Stimulated activated effector memory CD8-positive, alpha-beta T cell treated with anti-CD3 and anti-CD28 coated beads, Interleukin-12 subunit alpha, Interleukin-12 subunit beta, amount 100 ng/mL, for 72 hours (primary cell): ENCODE measurements at regions not wholly inside any gene's neighbourhood (a gene's known extent, or its start where the extent isn't known, plus 50 kb on each side); places are given as distances from the start of the nearest gene placed in this dataset.
"Not testable (repeated sequence)": the region's sequence is repeated elsewhere in the genome, so short reads cannot be mapped to it uniquely, and the experiment has no call there.

ENCODE experiments used
- ATAC-seq: fragments of 150-1000 bp; cut with Tn5 transposase; 2 replicates; pipeline ENCODE4 v1.10.0; 2021
- DNase-seq, 2 donors: peaks; one replicate each; pipeline ENCODE4 v3.0.0; 2021 to 2022; ENCODE audit warnings: low spot score in 2 of 2
- H3K27ac Mint-ChIP-seq: one replicate; pipeline ENCODE4 v1.8.0; 2022; ENCODE audit warnings: mild to moderate bottlenecking, mixed read lengths
- H3K36me3 Mint-ChIP-seq: one replicate; pipeline ENCODE4 v1.8.0; 2022; ENCODE audit warnings: mild to moderate bottlenecking, mixed read lengths
- H3K4me1 Mint-ChIP-seq: one replicate; pipeline ENCODE4 v1.8.0; 2022; ENCODE audit warnings: mixed read lengths
- H3K4me3 Mint-ChIP-seq: one replicate; pipeline ENCODE4 v1.8.0; 2022; ENCODE audit warnings: mild to moderate bottlenecking, mixed read lengths
- H3K9me3 Mint-ChIP-seq: one replicate; pipeline ENCODE4 v1.8.0; 2022; ENCODE audit warnings: mixed read lengths

- no peaks in the 10 kb centered on the region for H3K36me3 Mint-ChIP-seq
- H3K4me1 Mint-ChIP-seq: no peaks in the 10 kb centered on the region
- ATAC-seq (no peak), DNase-seq (no peak)
- no peak overlapping the region for H3K27ac Mint-ChIP-seq
- no peak overlapping the region for H3K4me3 Mint-ChIP-seq
- H3K9me3 Mint-ChIP-seq: peaks cover 6% of the 10 kb centered on the region
These were observed 823.0 kb downstream of the TAF11L14 start for GRCh38 chr5:18457255-18457654.

GRCh38 chr5:18461766-18462165, 827.5 kb downstream of the TAF11L14 start:
- no peak for DNase-seq
- no peak for ATAC-seq
- Mint-ChIP-seq H3K36me3 (no peaks in the 10 kb centered on the region), H3K9me3 (no peaks in the 10 kb centered on the region), H3K27ac (no peak overlapping the region), H3K4me3 (no peak overlapping the region), H3K4me1 (no peaks in the 10 kb centered on the region)

GRCh38 chr5:18465833-18466681, 831.8 kb downstream of the TAF11L14 start:
- Mint-ChIP-seq H3K4me1 (no peaks in the 10 kb centered on the region), H3K36me3 (no peaks in the 10 kb centered on the region), H3K27ac (no peak overlapping the region), H3K9me3 (no peaks in the 10 kb centered on the region), H3K4me3 (no peak overlapping the region)
- ATAC-seq (no peak), DNase-seq (peak in 1 of 2 donors; percentile 55)

- Mint-ChIP-seq H3K27ac (no peak overlapping the region), H3K4me1 (no peaks in the 10 kb centered on the region), H3K4me3 (no peak overlapping the region), H3K36me3 (no peaks in the 10 kb centered on the region), H3K9me3 (no peaks in the 10 kb centered on the region)
- no peak for DNase-seq
- no peak for ATAC-seq
These were observed 832.5 kb downstream of the TAF11L14 start for GRCh38 chr5:18466731-18467130.

GRCh38 chr5:18471791-18472190, 837.5 kb downstream of the TAF11L14 start:
- not testable (repeated sequence) for H3K4me3 Mint-ChIP-seq, H3K36me3 Mint-ChIP-seq, ATAC-seq, DNase-seq, H3K27ac Mint-ChIP-seq, H3K9me3 Mint-ChIP-seq, H3K4me1 Mint-ChIP-seq

GRCh38 chr5:18483451-18483850, 849.2 kb downstream of the TAF11L14 start:
- no peak overlapping the region for H3K27ac Mint-ChIP-seq
- no peaks in the 10 kb centered on the region for H3K36me3 Mint-ChIP-seq
- no peak for ATAC-seq
- H3K4me1 Mint-ChIP-seq: no peaks in the 10 kb centered on the region
- DNase-seq: no peak
- H3K9me3 Mint-ChIP-seq: peaks cover 11% of the 10 kb centered on the region
- no peak overlapping the region for H3K4me3 Mint-ChIP-seq

GRCh38 chr5:18487928-18488480, 853.7 kb downstream of the TAF11L14 start:
- Mint-ChIP-seq H3K4me3 (no peak overlapping the region), H3K4me1 (no peaks in the 10 kb centered on the region), H3K36me3 (no peaks in the 10 kb centered on the region), H3K9me3 (peaks cover 15% of the 10 kb centered on the region), H3K27ac (no peak overlapping the region)
- no peak for ATAC-seq
- no peak for DNase-seq

GRCh38 chr5:18489703-18490102, 855.4 kb downstream of the TAF11L14 start:
- H3K4me1 Mint-ChIP-seq: no peaks in the 10 kb centered on the region
- DNase-seq: no peak
- no peak overlapping the region for H3K27ac Mint-ChIP-seq
- H3K4me3 Mint-ChIP-seq: no peak overlapping the region
- no peaks in the 10 kb centered on the region for H3K36me3 Mint-ChIP-seq
- peaks cover 6% of the 10 kb centered on the region for H3K9me3 Mint-ChIP-seq
- ATAC-seq: no peak

- Mint-ChIP-seq H3K4me1 (no peaks in the 10 kb centered on the region), H3K27ac (no peak overlapping the region), H3K4me3 (no peak overlapping the region), H3K36me3 (no peaks in the 10 kb centered on the region), H3K9me3 (peaks cover 8% of the 10 kb centered on the region)
- no peak for ATAC-seq
- DNase-seq: no peak
These were observed 857.1 kb downstream of the TAF11L14 start for GRCh38 chr5:18491349-18491748.

- Mint-ChIP-seq H3K4me1 (no peaks in the 10 kb centered on the region), H3K36me3 (no peaks in the 10 kb centered on the region), H3K9me3 (peaks cover 17% of the 10 kb centered on the region), H3K4me3 (no peak overlapping the region), H3K27ac (no peak overlapping the region)
- ATAC-seq (no peak), DNase-seq (no peak)
These were observed 860.9 kb downstream of the TAF11L14 start for GRCh38 chr5:18495157-18495556.

- Mint-ChIP-seq H3K4me1 (no peaks in the 10 kb centered on the region), H3K4me3 (no peak overlapping the region)
These were observed 861.8 kb downstream of the TAF11L14 start for GRCh38 chr5:18496041-18496440.

GRCh38 chr5:18497089-18497488, 862.8 kb downstream of the TAF11L14 start:
- peaks cover 13% of the 10 kb centered on the region for H3K9me3 Mint-ChIP-seq
- DNase-seq: no peak
- no peaks in the 10 kb centered on the region for H3K36me3 Mint-ChIP-seq
- H3K4me3 Mint-ChIP-seq: no peak overlapping the region
- no peak for ATAC-seq
- no peaks in the 10 kb centered on the region for H3K4me1 Mint-ChIP-seq
- H3K27ac Mint-ChIP-seq: no peak overlapping the region

More at GRCh38 chr5:18496041-18496440, 861.8 kb downstream of the TAF11L14 start:
- ATAC-seq (no peak), DNase-seq (no peak)
- H3K36me3 Mint-ChIP-seq: no peaks in the 10 kb centered on the region
- peaks cover 13% of the 10 kb centered on the region for H3K9me3 Mint-ChIP-seq
- no peak overlapping the region for H3K27ac Mint-ChIP-seq

- H3K4me3 Mint-ChIP-seq: no peak overlapping the region
- DNase-seq (no peak), ATAC-seq (no peak)
- H3K27ac Mint-ChIP-seq: no peak overlapping the region
- peaks cover 11% of the 10 kb centered on the region for H3K9me3 Mint-ChIP-seq
- no peaks in the 10 kb centered on the region for H3K4me1 Mint-ChIP-seq
- H3K36me3 Mint-ChIP-seq: no peaks in the 10 kb centered on the region
These were observed 869.6 kb downstream of the TAF11L14 start for GRCh38 chr5:18503797-18504328.

- no peak for ATAC-seq
- Mint-ChIP-seq H3K4me3 (no peak overlapping the region), H3K4me1 (no peaks in the 10 kb centered on the region)
These were observed 872.9 kb downstream of the TAF11L14 start for GRCh38 chr5:18507114-18507513.

GRCh38 chr5:18517641-18518380, 883.6 kb downstream of the TAF11L14 start:
- DNase-seq (no peak), ATAC-seq (no peak)
- no peaks in the 10 kb centered on the region for H3K4me1 Mint-ChIP-seq
- H3K27ac Mint-ChIP-seq: no peak overlapping the region
- H3K36me3 Mint-ChIP-seq: no peaks in the 10 kb centered on the region
- no peak overlapping the region for H3K4me3 Mint-ChIP-seq
- peaks cover 13% of the 10 kb centered on the region for H3K9me3 Mint-ChIP-seq

More at GRCh38 chr5:18507114-18507513, 872.9 kb downstream of the TAF11L14 start:
- Mint-ChIP-seq H3K27ac (no peak overlapping the region), H3K36me3 (no peaks in the 10 kb centered on the region), H3K9me3 (peaks cover 11% of the 10 kb centered on the region)
- no peak for DNase-seq
